Small intestine (tissue), 7 donors: ENCODE measurements at regions not wholly inside any gene's neighbourhood (a gene's known extent, or its start where the extent isn't known, plus 50 kb on each side); places are given as distances from the start of the nearest gene placed in this dataset.

Source experiments
- DNase-seq, 2 donors: peaks; one replicate each; pipeline versions ENCODE4 v3.0.0 to v3.0.0-alpha.2; 2013
- FAIRE-seq: peaks from 2 replicates; lab custom pipeline; 2012; peaks lifted over from hg19 to GRCh38; lab: Jason Lieb, UNC
- H3K27ac ChIP-seq, 3 donors: one replicate each; pipeline ENCODE4 v1.5.1; 2013; ENCODE audit warnings: low read length in 2 of 3, mild to moderate bottlenecking in 2 of 3, control low read depth in 1 of 3, inconsistent platforms in 1 of 3, low read depth in 1 of 3, moderate library complexity in 1 of 3
- H3K27me3 ChIP-seq, 3 donors: one replicate each; pipeline ENCODE4 v1.6.1; 2013; ENCODE audit warnings: low read length in 3 of 3, inconsistent platforms in 1 of 3; ENCODE audit not compliant: control insufficient read depth in 3 of 3, insufficient read depth in 3 of 3
- H3K36me3 ChIP-seq, 3 donors: one replicate each; pipeline ENCODE4 v1.6.1; 2013; ENCODE audit warnings: low read length in 3 of 3, inconsistent platforms in 1 of 3, low read depth in 1 of 3, mild to moderate bottlenecking in 1 of 3, moderate library complexity in 1 of 3; ENCODE audit not compliant: control insufficient read depth in 3 of 3, insufficient read depth in 2 of 3
- H3K4me1 ChIP-seq, 3 donors: one replicate each; pipeline ENCODE4 v1.6.1; 2013; ENCODE audit warnings: low read length in 2 of 3, inconsistent platforms in 1 of 3, low read depth in 1 of 3, mild to moderate bottlenecking in 1 of 3, moderate library complexity in 1 of 3; ENCODE audit not compliant: control insufficient read depth in 3 of 3, insufficient read depth in 2 of 3
- H3K4me3 ChIP-seq, 3 donors: one replicate each; pipeline ENCODE4 v1.5.1; 2013; ENCODE audit warnings: low read length in 3 of 3, control low read depth in 1 of 3, inconsistent platforms in 1 of 3, low read depth in 1 of 3, mild to moderate bottlenecking in 1 of 3, moderate library complexity in 1 of 3
- H3K9me3 ChIP-seq, 2 donors: one replicate each; pipeline ENCODE4 v1.6.1; 2013; ENCODE audit warnings: low read depth in 1 of 2, low read length in 1 of 2; ENCODE audit not compliant: control insufficient read depth in 2 of 2, insufficient read depth in 1 of 2
- WGBS, 3 donors: extraction: QIAGEN DNeasy Blood & Tissue Kit; methylation state at CpG; one replicate each; pipeline ENCODE4 v1.1.7; 2013; 5-methylcytosine and 5-hydroxymethylcytosine counted together
- donor health status: healthy with polysubstance abuse.
- donor health status: control.
- donor health status: control.
- donor health status: Bipolar disorder and iron deficiency.
- donor health status: healthy.

DNA sequence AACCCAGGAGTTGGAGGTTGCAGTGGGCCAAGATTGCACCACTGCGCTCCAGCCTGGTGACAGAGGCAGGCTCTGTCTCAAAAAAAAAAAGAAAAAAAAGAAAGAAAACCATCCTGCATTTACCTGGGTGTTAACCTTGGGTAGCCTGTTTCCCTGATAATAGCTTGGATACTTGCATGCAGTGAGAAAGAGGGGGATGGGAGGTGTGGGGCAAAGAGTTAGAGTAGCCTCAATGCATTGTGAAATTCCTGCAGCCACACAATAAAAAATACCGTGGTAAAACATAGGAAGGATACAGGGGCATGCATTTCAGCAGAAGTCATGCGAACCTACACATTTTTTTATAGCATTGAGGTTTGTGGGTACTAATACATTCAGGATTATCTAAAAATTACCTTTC is 76.6 kb upstream of the ZNF516 start:
- no peak for DNase-seq
- Histone ChIP-seq H3K4me3 (no peak overlapping the region), H3K27me3 (no peaks in the 10 kb centered on the region), H3K27ac (no peak overlapping the region), H3K36me3 (no peaks in the 10 kb centered on the region), H3K9me3 (no peaks in the 10 kb centered on the region), H3K4me1 (no peaks in the 10 kb centered on the region)
- 73 to 79% (median 77%) methylated on average over 3 of the region's 3 CpGs for WGBS, 3 donors
- no peak for FAIRE-seq

DNA sequence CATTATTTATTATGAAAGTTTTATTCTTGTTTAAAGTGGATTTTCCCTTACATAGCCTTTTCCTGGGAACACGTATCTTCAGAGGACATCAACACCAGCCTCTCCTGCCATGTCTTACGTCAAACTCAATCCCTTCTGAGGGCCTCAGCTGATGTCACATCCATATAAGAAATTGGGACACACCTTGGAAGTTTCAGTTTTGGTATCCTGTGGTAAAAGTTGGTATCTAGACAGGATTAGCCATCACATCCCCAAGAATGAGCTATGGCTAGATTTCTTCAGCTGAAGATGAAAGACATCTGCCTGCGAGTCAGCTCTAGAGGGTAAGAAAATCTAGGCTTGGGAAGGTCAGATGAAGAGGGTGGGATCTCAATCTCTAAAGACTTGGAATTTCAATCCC is 75.8 kb upstream of the ZNF516 start:
- FAIRE-seq, result no peak
- Histone ChIP-seq H3K27ac (no peak overlapping the region), H3K36me3 (no peaks in the 10 kb centered on the region), H3K27me3 (no peaks in the 10 kb centered on the region), H3K9me3 (no peaks in the 10 kb centered on the region), H3K4me3 (no peak overlapping the region), H3K4me1 (no peaks in the 10 kb centered on the region)
- WGBS, 3 donors, result 89 to 93% (median 90%) methylated on average over 3 of the region's 3 CpGs
- no peak for DNase-seq

DNA sequence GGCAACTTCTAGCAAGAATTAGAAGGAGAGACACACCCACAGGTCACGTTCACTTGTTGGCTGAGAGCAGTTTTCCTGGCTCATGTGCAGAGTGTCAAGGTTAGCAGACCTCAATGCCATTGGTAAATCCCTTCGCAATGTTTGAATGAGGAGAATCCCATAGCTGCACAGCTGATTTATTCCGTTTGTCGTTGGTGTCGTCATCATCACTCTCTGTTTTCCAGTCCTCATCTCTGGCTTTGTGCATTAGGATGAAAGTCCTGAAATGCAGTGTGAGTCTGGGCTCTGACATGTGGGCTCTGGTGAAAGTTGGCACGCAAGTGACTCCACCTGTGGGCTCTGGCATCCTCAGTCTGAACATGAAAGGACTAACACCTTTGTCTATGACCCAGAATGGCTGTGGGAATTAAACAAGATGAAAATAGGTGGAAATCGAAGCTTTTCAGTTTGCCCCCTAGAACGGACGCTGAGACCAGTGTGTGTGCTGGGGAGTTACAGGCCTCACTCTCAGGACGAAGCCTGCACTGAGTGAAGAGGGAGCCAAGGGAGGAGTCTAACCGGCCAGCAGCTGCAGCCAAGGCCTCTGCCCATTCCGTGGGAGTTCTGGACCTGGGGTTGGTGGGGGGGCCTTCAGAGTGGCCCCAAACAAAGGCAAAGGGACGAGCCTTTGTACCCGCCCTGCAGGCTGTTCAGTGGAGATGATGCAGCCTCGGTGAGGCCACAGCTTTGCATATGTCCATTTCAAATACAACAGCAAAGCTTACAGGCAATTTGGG is 74.8 kb upstream of the ZNF516 start:
- WGBS, 3 donors, result 85 to 87% (median 86%) methylated on average over 15 of the region's 15 CpGs
- Histone ChIP-seq H3K27ac (no peak overlapping the region), H3K36me3 (no peaks in the 10 kb centered on the region), H3K4me3 (no peak overlapping the region), H3K27me3 (no peaks in the 10 kb centered on the region), H3K9me3 (no peaks in the 10 kb centered on the region), H3K4me1 (no peaks in the 10 kb centered on the region)
- FAIRE-seq (no peak), DNase-seq (no peak)

DNA sequence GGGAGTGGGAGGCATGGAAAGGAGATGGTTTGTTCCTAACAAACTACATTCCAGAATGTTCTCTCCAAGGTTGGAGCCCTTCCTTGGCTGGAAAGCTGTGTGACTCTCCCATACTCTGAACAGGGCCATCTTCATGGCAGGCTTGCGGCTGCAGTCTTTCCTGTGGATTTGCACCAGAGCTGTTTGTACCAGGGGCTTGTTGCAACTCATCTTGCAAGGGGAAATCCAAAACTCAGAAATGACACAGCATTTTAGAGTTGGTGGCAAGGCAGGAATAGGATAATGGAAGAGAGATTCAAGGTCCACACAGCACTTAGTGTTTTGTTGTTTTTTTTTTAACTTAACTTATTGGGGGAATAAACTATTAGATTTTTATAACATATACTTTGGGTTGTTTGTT is 73.7 kb upstream of the ZNF516 start:
- no peaks in the 10 kb centered on the region for H3K36me3 ChIP-seq
- H3K4me3 ChIP-seq, result no peak overlapping the region
- WGBS, 3 donors, result 92 to 95% (median 92%) methylated on average over 1 of the region's 1 CpG
- no peaks in the 10 kb centered on the region for H3K9me3 ChIP-seq
- FAIRE-seq, result no peak
- no peak overlapping the region for H3K27ac ChIP-seq
- H3K4me1 ChIP-seq, result no peaks in the 10 kb centered on the region
- no peaks in the 10 kb centered on the region for H3K27me3 ChIP-seq
- DNase-seq, result no peak

DNA sequence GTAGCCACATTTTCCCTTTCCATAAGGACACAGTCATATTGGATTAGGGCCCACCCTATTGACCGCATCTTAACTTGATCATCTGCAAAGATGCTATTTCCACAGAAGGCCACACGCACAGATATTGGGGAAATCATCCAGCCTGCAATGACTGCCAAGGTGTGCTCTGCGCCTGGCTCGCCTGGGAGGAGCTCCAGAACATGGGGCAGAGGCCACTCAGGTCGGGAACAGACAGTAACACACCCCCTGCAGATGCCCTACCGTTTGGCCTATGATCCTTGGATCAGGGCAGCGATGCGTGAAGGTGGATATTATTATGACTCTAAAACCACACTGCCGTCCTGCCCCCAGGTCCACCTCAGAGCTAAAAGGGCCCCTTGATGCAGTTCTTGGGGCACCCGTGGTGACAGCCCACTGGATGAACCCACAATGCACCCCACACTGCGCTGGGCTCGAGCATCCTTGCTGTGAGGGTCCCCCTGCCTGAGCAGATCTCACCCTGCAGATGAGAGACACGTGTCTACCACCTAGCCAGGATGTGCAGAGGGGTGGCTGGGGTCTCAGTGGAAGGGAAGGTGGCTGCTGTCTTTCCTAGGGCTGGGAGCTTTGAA is 72.9 kb upstream of the ZNF516 start:
- H3K4me3 ChIP-seq, result no peak overlapping the region
- WGBS, 3 donors, result 66 to 79% (median 70%) methylated on average over 13 of the region's 13 CpGs
- no peaks in the 10 kb centered on the region for H3K9me3 ChIP-seq
- FAIRE-seq, result no peak
- no peak for DNase-seq
- H3K27me3 ChIP-seq, result no peaks in the 10 kb centered on the region
- H3K4me1 ChIP-seq, result no peaks in the 10 kb centered on the region
- no peak overlapping the region for H3K27ac ChIP-seq
- no peaks in the 10 kb centered on the region for H3K36me3 ChIP-seq

DNA sequence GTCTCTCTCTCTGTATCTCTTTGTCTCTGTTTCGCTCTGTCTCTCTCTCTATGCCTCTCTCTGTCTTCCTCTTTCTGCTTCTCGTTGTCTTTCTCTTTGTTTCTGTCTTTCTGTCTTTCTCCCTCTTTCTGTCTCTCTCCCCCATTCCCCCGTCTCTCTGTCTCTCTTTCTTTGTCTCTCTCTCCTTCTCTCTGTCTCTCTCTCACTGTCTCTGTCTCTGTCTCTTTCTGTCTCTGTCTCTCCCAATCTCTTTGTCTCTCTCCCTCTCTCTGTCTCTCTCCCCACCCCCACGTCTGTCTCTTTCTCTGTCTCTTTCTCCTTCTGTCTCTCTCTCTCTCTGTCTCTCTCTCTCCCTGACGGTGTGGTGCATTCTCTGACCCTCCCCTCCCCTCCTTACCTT is 71.9 kb upstream of the ZNF516 start:
- WGBS, 3 donors, result 72 to 80% (median 79%) methylated on average over 5 of the region's 5 CpGs
- DNase-seq (no peak), FAIRE-seq (no peak)
- Histone ChIP-seq H3K4me3 (no peak overlapping the region), H3K27me3 (no peaks in the 10 kb centered on the region), H3K4me1 (no peaks in the 10 kb centered on the region), H3K36me3 (no peaks in the 10 kb centered on the region), H3K27ac (no peak overlapping the region), H3K9me3 (no peaks in the 10 kb centered on the region)

DNA sequence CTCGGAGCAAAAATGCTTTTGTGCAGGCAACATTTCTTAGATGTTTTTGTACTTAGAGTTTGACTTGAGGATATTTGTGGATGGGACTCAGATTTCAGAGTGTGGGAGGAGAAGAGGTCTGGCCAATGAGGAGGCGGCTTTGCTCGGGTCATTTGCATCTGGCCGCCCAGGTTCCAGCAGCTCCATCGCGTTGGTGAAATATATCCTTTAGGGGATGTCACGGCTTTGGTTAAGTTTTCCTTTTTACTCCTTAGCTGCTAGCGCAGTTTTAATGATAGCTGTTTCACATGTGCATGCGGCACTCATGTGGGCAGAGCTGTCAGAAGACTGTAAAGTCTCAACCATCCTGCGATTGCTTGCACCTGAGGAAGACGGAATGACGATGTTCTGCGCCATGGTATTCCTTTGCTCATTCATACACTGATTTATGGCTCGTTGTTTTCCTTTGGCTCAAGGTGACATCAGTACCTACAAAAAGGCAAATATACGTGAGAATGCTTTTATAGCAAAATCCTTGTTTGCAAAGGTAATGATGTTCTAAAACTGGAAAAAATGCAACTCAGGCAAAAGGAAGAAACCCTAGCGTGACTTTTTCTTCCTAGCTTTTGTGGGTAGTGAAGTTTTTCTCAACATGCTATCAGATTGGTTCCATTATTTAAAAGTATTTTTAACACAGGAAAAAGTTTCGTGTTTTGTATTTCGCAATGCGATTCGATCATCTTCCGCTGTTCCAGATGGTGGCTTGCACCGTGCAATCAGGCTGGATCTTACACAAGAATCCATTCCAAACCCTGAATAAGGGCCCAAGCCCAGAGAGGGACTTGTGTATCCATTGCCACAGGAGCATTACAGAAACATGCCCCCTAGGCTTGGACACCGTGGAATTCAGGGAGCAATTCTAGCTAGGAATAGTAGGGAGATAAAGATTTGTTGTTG is 70.5 kb upstream of the ZNF516 start:
- no peaks in the 10 kb centered on the region for H3K4me1 ChIP-seq
- H3K36me3 ChIP-seq, result no peaks in the 10 kb centered on the region
- H3K4me3 ChIP-seq, result no peak overlapping the region
- peak; percentile 37 to 68 for DNase-seq
- no peaks in the 10 kb centered on the region for H3K9me3 ChIP-seq
- peak overlapping the region in 2 of 3 donors; percentile 14 to 91 for H3K27ac ChIP-seq
- FAIRE-seq, result no peak
- no peaks in the 10 kb centered on the region for H3K27me3 ChIP-seq
- 25 to 31% (median 30%) methylated on average over 23 of the region's 23 CpGs for WGBS, 3 donors

DNA sequence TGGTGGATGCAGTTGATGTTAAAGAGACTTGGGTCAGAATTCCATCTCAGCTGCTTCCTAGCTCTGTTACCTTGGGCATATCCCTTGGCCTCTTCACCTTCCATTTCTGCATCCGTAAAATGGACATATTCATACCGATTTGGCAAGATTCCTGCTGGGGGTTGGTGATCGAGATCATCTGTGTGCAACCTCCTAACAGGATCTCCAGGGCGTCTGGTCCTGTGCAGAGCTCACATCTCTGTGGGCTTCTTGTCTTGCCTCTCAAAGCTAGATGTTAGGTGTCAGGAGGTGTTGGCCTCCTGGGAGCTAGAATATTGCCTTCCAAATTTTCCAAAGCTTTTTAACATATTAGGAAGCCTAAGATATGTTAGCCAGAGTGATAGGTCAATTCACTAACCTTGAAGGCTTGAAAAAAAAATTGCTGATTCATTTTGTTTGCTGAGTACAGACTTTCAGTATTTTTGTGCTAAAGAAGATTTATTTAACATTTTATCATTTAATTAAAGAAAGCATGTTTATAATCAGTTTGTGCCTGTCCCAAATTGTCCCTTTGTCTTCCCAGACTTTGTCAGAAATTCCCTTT is 69.7 kb upstream of the ZNF516 start:
- FAIRE-seq, result no peak

More for the DNA sequence above, 69.7 kb upstream of the ZNF516 start:
- no peaks in the 10 kb centered on the region for H3K27me3 ChIP-seq
- H3K4me1 ChIP-seq, result no peaks in the 10 kb centered on the region
- peak overlapping the region in 2 of 3 donors; percentile 11 to 62 for H3K27ac ChIP-seq
- no peaks in the 10 kb centered on the region for H3K36me3 ChIP-seq
- H3K9me3 ChIP-seq, result no peaks in the 10 kb centered on the region
- DNase-seq, result no peak
- no peak overlapping the region for H3K4me3 ChIP-seq
- 51 to 60% (median 59%) methylated on average over 4 of the region's 4 CpGs for WGBS, 3 donors
